ENCODE measurements at regions not wholly inside any gene's neighbourhood (a gene's known extent, or its start where the extent isn't known, plus 50 kb on each side); places are given as distances from the start of the nearest gene placed in this dataset.

GRCh38 chr13:40379794-40380578 is 286.5 kb downstream of the FOXO1 start:
- no peak overlapping the region for H3K27ac ChIP-seq (ENCODE audit: low read depth)
- peaks cover 3% of the 10 kb centered on the region; the same call in 1 of the 3 replicates for H3K36me3 Mint-ChIP-seq (ENCODE audit: low read depth)
- H3F3A ChIP-seq (replicated peaks; ENCODE audit: low read depth), result no peaks in the 10 kb centered on the region
- H3K9me2 ChIP-seq (ENCODE audit: insufficient read depth), result 0 out of 2 replicates have a peak, but pooled peaks cover 2% of the 10 kb centered on the region
- peaks cover 2% of the 10 kb centered on the region; the same call in 1 of the 3 replicates for H3K9me3 Mint-ChIP-seq
- DNase-seq (ENCODE audit: low spot score) (peak; percentile 72), ATAC-seq (peak; percentile 31)
- peak overlapping the region; percentile 43 for H3K4me3 ChIP-seq
- H3K4me2 ChIP-seq, result peak overlapping the region; percentile 60
- peaks cover 18% of the 10 kb centered on the region for H3K4me1 Mint-ChIP-seq
- H3K4me3 Mint-ChIP-seq, result peak overlapping the region; percentile 69
- no peaks in the 10 kb centered on the region for H3K79me2 ChIP-seq (replicated peaks; ENCODE audit: insufficient read depth)
- H3K27ac Mint-ChIP-seq, result no peak overlapping the region
- H3K36me3 ChIP-seq (ENCODE audit: insufficient read depth), result no peaks in the 10 kb centered on the region
- H3K4me1 ChIP-seq (ENCODE audit: insufficient read depth), result peaks cover 6% of the 10 kb centered on the region; the same call in 1 of the 2 replicates
- peaks cover 7% of the 10 kb centered on the region for H3K27me3 Mint-ChIP-seq (ENCODE audit: insufficient read depth, low read depth, poor library complexity)
- no peaks in the 10 kb centered on the region for H4K20me1 ChIP-seq (replicated peaks; ENCODE audit: insufficient read depth)
- TF ChIP-seq ETS1 (IDR thresholded peaks at IDR 0.05) (peak; percentile 40; the same call in 1 of the 2 replicates), JUNB (IDR thresholded peaks at IDR 0.05; ENCODE audit: unreplicated experiment) (no peak), ZNF331 (CRISPR knock-in tag; IDR thresholded peaks at IDR 0.05; ENCODE audit: low read depth) (no peak)
- H3K27me3 ChIP-seq (ENCODE audit: insufficient read depth), result no peaks in the 10 kb centered on the region
- H2AFZ ChIP-seq, result peak overlapping the region; percentile 61

GRCh38 chr13:40381935-40382764 is 284.3 kb downstream of the FOXO1 start:
- H3K27ac ChIP-seq (ENCODE audit: low read depth), result no peak overlapping the region
- H3K27ac Mint-ChIP-seq, result no peak overlapping the region; the same call in 1 of the 2 replicates
- H3K9me3 Mint-ChIP-seq, result peaks cover 2% of the 10 kb centered on the region; the same call in 1 of the 3 replicates
- H3F3A ChIP-seq (replicated peaks; ENCODE audit: low read depth), result no peaks in the 10 kb centered on the region
- no peak overlapping the region for H3K4me3 Mint-ChIP-seq
- no peak overlapping the region for H3K4me2 ChIP-seq
- H3K4me3 ChIP-seq, result no peak overlapping the region
- DNase-seq (ENCODE audit: low spot score), result no peak
- no peaks in the 10 kb centered on the region for H3K36me3 ChIP-seq (ENCODE audit: insufficient read depth)
- 0 out of 2 replicates have a peak, but pooled peaks cover 5% of the 10 kb centered on the region for H3K9me2 ChIP-seq (ENCODE audit: insufficient read depth)
- H3K4me1 Mint-ChIP-seq, result peaks cover 15% of the 10 kb centered on the region
- H4K20me1 ChIP-seq (replicated peaks; ENCODE audit: insufficient read depth), result no peaks in the 10 kb centered on the region
- peaks cover 4% of the 10 kb centered on the region for H3K27me3 Mint-ChIP-seq (ENCODE audit: insufficient read depth, low read depth, poor library complexity)
- H2AFZ ChIP-seq, result peak overlapping the region; percentile 88
- peak; percentile 82 for ATAC-seq
- peaks cover 3% of the 10 kb centered on the region; the same call in 1 of the 3 replicates for H3K36me3 Mint-ChIP-seq (ENCODE audit: low read depth)
- H3K27me3 ChIP-seq (ENCODE audit: insufficient read depth), result no peaks in the 10 kb centered on the region
- H3K79me2 ChIP-seq (replicated peaks; ENCODE audit: insufficient read depth), result no peaks in the 10 kb centered on the region
- peaks cover 6% of the 10 kb centered on the region; the same call in 1 of the 2 replicates for H3K4me1 ChIP-seq (ENCODE audit: insufficient read depth)
- no peak for TF ChIP-seq CTCF (conservative IDR thresholded peaks at IDR 0.05; ENCODE audit: low read depth in 2 of 2)
- no peak for TF ChIP-seq ETS1 (IDR thresholded peaks at IDR 0.05)
- TF ChIP-seq STAT1 (IDR thresholded peaks at IDR 0.05; ENCODE audit: unreplicated experiment), result no peak
- no peak for TF ChIP-seq ZNF462 (CRISPR knock-in tag; IDR thresholded peaks at IDR 0.05)
- TF ChIP-seq JUNB (IDR thresholded peaks at IDR 0.05; ENCODE audit: unreplicated experiment), result no peak
- TF ChIP-seq NANOG (IDR thresholded peaks at IDR 0.05; ENCODE audit: borderline replicate concordance), result no peak

All from GM23338 (cell line).